SK-N-SH (cell line): ENCODE measurements at regions not wholly inside any gene's neighbourhood (a gene's known extent, or its start where the extent isn't known, plus 50 kb on each side); places are given as distances from the start of the nearest gene placed in this dataset.

ENCODE experiments used
- CTCF ChIA-PET: fragments of 300-600, 350-600 bp; formaldehyde crosslinking; extraction: SDS; loops from one replicate; lab custom pipeline; 2021; lab: Yijun Ruan, JAX
- POLR2A ChIA-PET: fragments of 350-600 bp; sonication (Branson Sonifier 250); formaldehyde crosslinking; extraction: SDS; loops from one replicate; lab custom pipeline; 2020; ENCODE audit warnings: antibody characterized with exemption, inconsistent platforms; lab: Yijun Ruan, JAX
- DNase-seq: peaks from one replicate; pipeline ENCODE4 v3.0.0; 2012
- H2AFZ ChIP-seq: fragments of 200-600 bp; sonication (generic); 2 replicates; pipeline ENCODE4 v1.8.1; 2016; ENCODE audit warnings: antibody characterized with exemption, mild to moderate bottlenecking, low read depth
- H3F3A ChIP-seq: fragments of 200-600 bp; sonication (generic); replicated peaks from 2 replicates; pipeline ENCODE3; 2016; ENCODE audit warnings: antibody characterized with exemption, mild to moderate bottlenecking; ENCODE audit not compliant: insufficient read depth
- H3K27ac ChIP-seq, 2 experiments: fragments of 200-500 bp in 1 of 2; fragments of 200-600 bp in 1 of 2; sonication (Bioruptor generic) in 1 of 2; sonication (generic), shearing (Covaris generic) in 1 of 2; 2 replicates each; pipeline versions ENCODE4 v1.5.1 to v1.6.1; 2014 to 2016; ENCODE audit warnings: low read depth in 2 of 2, inconsistent platforms in 1 of 2, low read length in 1 of 2, mild to moderate bottlenecking in 1 of 2, mixed read lengths in 1 of 2
- H3K27me3 ChIP-seq: fragments of 200-600 bp; sonication (generic), shearing (Covaris generic); 2 replicates; pipeline ENCODE4 v1.6.1; 2016; ENCODE audit warnings: mixed run types; ENCODE audit not compliant: insufficient read depth
- H3K36me3 ChIP-seq, 2 experiments: fragments of 200-500 bp in 1 of 2; fragments of 200-600 bp in 1 of 2; sonication (Bioruptor generic) in 1 of 2; sonication (generic) in 1 of 2; replicated peaks in 1 of 2; 2 replicates each; pipeline versions ENCODE3 to v1.5.1; 2014 to 2016; ENCODE audit warnings: low read length in 1 of 2, mild to moderate bottlenecking in 1 of 2; ENCODE audit not compliant: insufficient read depth in 2 of 2, control insufficient read depth in 1 of 2
- H3K4me1 ChIP-seq, 2 experiments: fragments of 200-500 bp in 1 of 2; fragments of 200-600 bp in 1 of 2; sonication (Bioruptor generic) in 1 of 2; sonication (generic), shearing (Covaris generic) in 1 of 2; 2 replicates each; pipeline versions ENCODE4 v1.5.1 to v1.6.1; 2014 to 2016; ENCODE audit warnings: low read depth in 1 of 2, low read length in 1 of 2, mixed run types in 1 of 2; ENCODE audit not compliant: insufficient read depth in 2 of 2, control insufficient read depth in 1 of 2
- H3K4me2 ChIP-seq: fragments of 200-600 bp; sonication (generic), shearing (Covaris generic); 2 replicates; pipeline ENCODE4 v1.6.1; 2017; ENCODE audit warnings: mixed run types
- H3K4me3 ChIP-seq, 2 experiments: fragments of 200-500 bp in 1 of 2; fragments of 200-600 bp in 1 of 2; sonication (Bioruptor generic) in 1 of 2; sonication (generic), shearing (Covaris generic) in 1 of 2; 2 replicates each; pipeline versions ENCODE4 v1.5.1 to v1.8.1; 2014 to 2016; ENCODE audit warnings: low read depth in 2 of 2, inconsistent platforms in 1 of 2, low read length in 1 of 2, mild to moderate bottlenecking in 1 of 2, mixed read lengths in 1 of 2, moderate library complexity in 1 of 2
- H3K79me2 ChIP-seq: fragments of 200-600 bp; sonication (generic); 2 replicates; pipeline ENCODE4 v1.8.1; 2017; ENCODE audit warnings: mild to moderate bottlenecking; ENCODE audit not compliant: insufficient read depth
- H3K9ac ChIP-seq: fragments of 200-600 bp; sonication (generic); 2 replicates; pipeline ENCODE4 v1.6.1; 2017; ENCODE audit warnings: mixed run types
- H3K9me2 ChIP-seq: fragments of 200-600 bp; sonication (generic); 2 replicates; pipeline ENCODE4 v1.6.1; 2017; ENCODE audit warnings: mixed run types
- H3K9me3 ChIP-seq: fragments of 200-600 bp; sonication (generic); 2 replicates; pipeline ENCODE4 v1.6.1; 2017; ENCODE audit warnings: mixed run types, mild to moderate bottlenecking, moderate library complexity
- H4K20me1 ChIP-seq: fragments of 200-600 bp; sonication (generic); 2 replicates; pipeline ENCODE4 v1.6.1; 2017; ENCODE audit warnings: mild to moderate bottlenecking, mixed run types; ENCODE audit not compliant: insufficient read depth
- CHD2 ChIP-seq: fragments of 150-350 bp; IDR thresholded peaks from 2 replicates; pipeline ENCODE4 v1.6.1; 2018; ENCODE audit warnings: low read length; ENCODE audit not compliant: partially characterized antibody
- EP300 ChIP-seq, 2 experiments: IDR thresholded peaks; 2 replicates each; pipeline versions ENCODE4 v1.4.0 to v1.6.1; 2012; ENCODE audit warnings: borderline replicate concordance in 1 of 2, low read depth in 1 of 2, low read length in 1 of 2
- FOSL2 ChIP-seq: IDR thresholded peaks from 2 replicates; pipeline ENCODE4 v1.4.0; 2012; ENCODE audit warnings: low read depth, mild to moderate bottlenecking, moderate library complexity, borderline replicate concordance
- FOXJ3 ChIP-seq: sonication (generic); formaldehyde crosslinking; IDR thresholded peaks from 2 replicates; pipeline ENCODE4 v1.5.1; 2020; ENCODE audit warnings: mild to moderate bottlenecking, missing genetic modification reagents
- FOXM1 ChIP-seq: IDR thresholded peaks from 2 replicates; pipeline ENCODE4 v1.4.0; 2012; ENCODE audit warnings: low read depth, mild to moderate bottlenecking
- GABPA ChIP-seq: IDR thresholded peaks from 2 replicates; pipeline ENCODE4 v1.4.0; 2012; ENCODE audit warnings: low read depth, mild to moderate bottlenecking
- GATA2 ChIP-seq: sonication (generic); formaldehyde crosslinking; IDR thresholded peaks from 2 replicates; pipeline ENCODE4 v1.5.0; 2020; ENCODE audit warnings: mild to moderate bottlenecking, missing genetic modification reagents
- JUND ChIP-seq: IDR thresholded peaks from 2 replicates; pipeline ENCODE4 v1.4.0; 2012
- NFIC ChIP-seq: IDR thresholded peaks from 2 replicates; pipeline ENCODE4 v1.4.0; 2012; ENCODE audit warnings: borderline replicate concordance
- PBX3 ChIP-seq: IDR thresholded peaks from 2 replicates; pipeline ENCODE4; 2012
- POLR2AphosphoS5 ChIP-seq: IDR thresholded peaks from 2 replicates; pipeline ENCODE4 v1.6.1; 2012; ENCODE audit warnings: low read depth, low read length
- RCOR1 ChIP-seq: fragments of 150-350 bp; IDR thresholded peaks from 2 replicates; pipeline ENCODE4 v1.6.1; 2017; ENCODE audit warnings: antibody characterized with exemption, low read length
- SMC3 ChIP-seq: IDR thresholded peaks from 2 replicates; pipeline ENCODE4 v1.6.1; 2012; ENCODE audit warnings: low read depth, low read length, improper control_type of control experiment
- TCF12 ChIP-seq: IDR thresholded peaks from 2 replicates; pipeline ENCODE4 v1.4.0; 2012
- TEAD4 ChIP-seq: IDR thresholded peaks from 2 replicates; pipeline ENCODE4 v1.4.0; 2012; ENCODE audit warnings: mild to moderate bottlenecking, borderline replicate concordance; ENCODE audit not compliant: insufficient read depth
- YY1 ChIP-seq: IDR thresholded peaks from 2 replicates; pipeline ENCODE4 v1.4.0; 2012; ENCODE audit warnings: low read depth, mild to moderate bottlenecking
- WGBS: methylation state at CpG from one replicate; pipeline ENCODE4 v1.1.6; 2017; ENCODE audit warnings: low lambda C conversion rate; 5-methylcytosine and 5-hydroxymethylcytosine counted together
- TF ChIP-seq, protein P1 (sequence below): fragments of 150-350 bp; IDR thresholded peaks from 2 replicates; pipeline ENCODE4 v1.6.1; 2016; ENCODE audit warnings: mild to moderate bottlenecking, low read depth, low read length
- TF ChIP-seq, protein P2 (sequence below): IDR thresholded peaks from 2 replicates; pipeline ENCODE4 v1.4.0; 2012; ENCODE audit warnings: low read depth, borderline replicate concordance
- TF ChIP-seq, protein P3 (sequence below): IDR thresholded peaks from 2 replicates; pipeline ENCODE4 v1.4.0; 2012; ENCODE audit warnings: low read depth, borderline replicate concordance
- TF ChIP-seq, protein P4 (sequence below): IDR thresholded peaks from 2 replicates; pipeline ENCODE4 v1.4.0; 2012; ENCODE audit warnings: low read depth

DNA sequence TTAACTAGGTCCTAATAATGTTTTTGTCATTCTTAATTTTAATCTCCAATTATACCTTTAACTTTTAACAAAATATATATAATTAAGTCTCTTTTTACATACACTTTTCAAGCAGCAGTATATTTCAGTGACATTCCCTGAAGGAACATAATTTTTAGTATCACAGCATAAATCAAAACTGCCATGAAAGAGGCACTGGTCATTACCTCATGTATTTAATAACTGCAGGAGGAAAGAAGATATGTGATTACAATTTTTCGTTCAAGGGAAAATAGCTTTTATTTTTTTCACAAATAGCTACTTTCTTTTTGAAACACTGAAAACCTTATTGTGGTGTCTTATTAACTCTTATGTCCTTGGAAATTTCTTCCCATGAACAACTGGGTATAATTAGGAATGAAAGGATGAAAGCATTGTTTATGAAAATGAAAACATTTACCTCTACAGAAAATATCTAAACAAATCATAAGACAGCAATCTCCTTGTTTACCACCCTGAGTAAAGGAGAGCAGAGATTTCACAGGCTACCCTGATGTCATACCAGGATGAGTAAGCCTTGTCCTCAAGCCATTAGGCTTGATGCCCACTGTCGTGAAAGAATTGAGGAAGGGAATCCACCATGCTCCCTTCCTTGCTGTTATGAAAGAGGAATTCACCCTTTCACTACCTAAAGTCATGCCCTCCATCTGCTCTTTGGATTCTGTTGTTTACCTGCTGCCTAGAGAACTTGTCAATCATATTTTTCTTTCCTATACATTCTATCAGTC, 877.2 kb upstream of the PCDH20 start:
- Histone ChIP-seq H3K4me2 (no peak overlapping the region), H3F3A (no peaks in the 10 kb centered on the region), H3K4me3 (no peak overlapping the region), H3K9me3 (no peaks in the 10 kb centered on the region), H2AFZ (no peak overlapping the region), H3K79me2 (no peaks in the 10 kb centered on the region), H3K9me2 (no peaks in the 10 kb centered on the region), H4K20me1 (no peaks in the 10 kb centered on the region), H3K27me3 (no peaks in the 10 kb centered on the region), H3K27ac (no peak overlapping the region), H3K36me3 (no peaks in the 10 kb centered on the region), H3K4me1 (no peaks in the 10 kb centered on the region; a peak in 2 of 4 replicates), H3K9ac (no peak overlapping the region)
- POLR2A ChIA-PET = no interaction called here
- TF ChIP-seq FOSL2 = no peak
- TF ChIP-seq GABPA = no peak
- no peak for TF ChIP-seq RCOR1
- TF ChIP-seq, protein P1, sequence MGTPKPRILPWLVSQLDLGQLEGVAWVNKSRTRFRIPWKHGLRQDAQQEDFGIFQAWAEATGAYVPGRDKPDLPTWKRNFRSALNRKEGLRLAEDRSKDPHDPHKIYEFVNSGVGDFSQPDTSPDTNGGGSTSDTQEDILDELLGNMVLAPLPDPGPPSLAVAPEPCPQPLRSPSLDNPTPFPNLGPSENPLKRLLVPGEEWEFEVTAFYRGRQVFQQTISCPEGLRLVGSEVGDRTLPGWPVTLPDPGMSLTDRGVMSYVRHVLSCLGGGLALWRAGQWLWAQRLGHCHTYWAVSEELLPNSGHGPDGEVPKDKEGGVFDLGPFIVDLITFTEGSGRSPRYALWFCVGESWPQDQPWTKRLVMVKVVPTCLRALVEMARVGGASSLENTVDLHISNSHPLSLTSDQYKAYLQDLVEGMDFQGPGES = no peak
- no peak for TF ChIP-seq YY1
- 0 out of 2 replicates have a peak, but pooled peaks have one; percentile 17 for TF ChIP-seq GATA2 (CRISPR knock-in tag)
- no peak for TF ChIP-seq FOXJ3
- TF ChIP-seq, protein P2, sequence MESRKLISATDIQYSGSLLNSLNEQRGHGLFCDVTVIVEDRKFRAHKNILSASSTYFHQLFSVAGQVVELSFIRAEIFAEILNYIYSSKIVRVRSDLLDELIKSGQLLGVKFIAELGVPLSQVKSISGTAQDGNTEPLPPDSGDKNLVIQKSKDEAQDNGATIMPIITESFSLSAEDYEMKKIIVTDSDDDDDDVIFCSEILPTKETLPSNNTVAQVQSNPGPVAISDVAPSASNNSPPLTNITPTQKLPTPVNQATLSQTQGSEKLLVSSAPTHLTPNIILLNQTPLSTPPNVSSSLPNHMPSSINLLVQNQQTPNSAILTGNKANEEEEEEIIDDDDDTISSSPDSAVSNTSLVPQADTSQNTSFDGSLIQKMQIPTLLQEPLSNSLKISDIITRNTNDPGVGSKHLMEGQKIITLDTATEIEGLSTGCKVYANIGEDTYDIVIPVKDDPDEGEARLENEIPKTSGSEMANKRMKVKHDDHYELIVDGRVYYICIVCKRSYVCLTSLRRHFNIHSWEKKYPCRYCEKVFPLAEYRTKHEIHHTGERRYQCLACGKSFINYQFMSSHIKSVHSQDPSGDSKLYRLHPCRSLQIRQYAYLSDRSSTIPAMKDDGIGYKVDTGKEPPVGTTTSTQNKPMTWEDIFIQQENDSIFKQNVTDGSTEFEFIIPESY = no peak
- no peak for DNase-seq
- WGBS = 6% methylated on average over 2 of the region's 2 CpGs
- CTCF ChIA-PET = no interaction called here

- H3K36me3 ChIP-seq = no peaks in the 10 kb centered on the region
- no peak for DNase-seq
- CTCF ChIA-PET = no interaction called here
- TF ChIP-seq, protein P3, sequence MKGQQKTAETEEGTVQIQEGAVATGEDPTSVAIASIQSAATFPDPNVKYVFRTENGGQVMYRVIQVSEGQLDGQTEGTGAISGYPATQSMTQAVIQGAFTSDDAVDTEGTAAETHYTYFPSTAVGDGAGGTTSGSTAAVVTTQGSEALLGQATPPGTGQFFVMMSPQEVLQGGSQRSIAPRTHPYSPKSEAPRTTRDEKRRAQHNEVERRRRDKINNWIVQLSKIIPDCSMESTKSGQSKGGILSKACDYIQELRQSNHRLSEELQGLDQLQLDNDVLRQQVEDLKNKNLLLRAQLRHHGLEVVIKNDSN = no peak
- TF ChIP-seq CHD2 = no peak
- no peak for TF ChIP-seq PBX3
- TF ChIP-seq GABPA = no peak
- TF ChIP-seq FOXJ3 = no peak
- TF ChIP-seq YY1 = no peak
- TF ChIP-seq NFIC = no peak
- TF ChIP-seq TCF12 = no peak
- TF ChIP-seq POLR2AphosphoS5 = no peak
- no peak for TF ChIP-seq TEAD4
- no peak for TF ChIP-seq FOSL2
- TF ChIP-seq, protein P2 = no peak
- no peak for TF ChIP-seq FOXM1
- TF ChIP-seq, protein P4, sequence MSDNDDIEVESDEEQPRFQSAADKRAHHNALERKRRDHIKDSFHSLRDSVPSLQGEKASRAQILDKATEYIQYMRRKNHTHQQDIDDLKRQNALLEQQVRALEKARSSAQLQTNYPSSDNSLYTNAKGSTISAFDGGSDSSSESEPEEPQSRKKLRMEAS = no peak
- TF ChIP-seq GATA2 (CRISPR knock-in tag) = no peak
- TF ChIP-seq SMC3 = no peak
- TF ChIP-seq EP300 (IDR thresholded peaks at IDR 0.05; ENCODE audit: borderline replicate concordance in 1 of 2, low read depth in 1 of 2, low read length in 1 of 2) = no peak
- no peak for TF ChIP-seq JUND
- TF ChIP-seq, all 33 proteins: peak for 0
- no peaks in the 10 kb centered on the region for H3K79me2 ChIP-seq
- H3F3A ChIP-seq = no peaks in the 10 kb centered on the region
- H3K27me3 ChIP-seq = no peaks in the 10 kb centered on the region
- no peak overlapping the region for H3K4me3 ChIP-seq
- no peaks in the 10 kb centered on the region; a peak in 2 of 4 replicates for H3K4me1 ChIP-seq
- no peak overlapping the region for H3K9ac ChIP-seq
- no peaks in the 10 kb centered on the region for H3K9me2 ChIP-seq
- no peak overlapping the region for H2AFZ ChIP-seq
- H3K9me3 ChIP-seq = no peaks in the 10 kb centered on the region
- POLR2A ChIA-PET = no interaction called here
- no peak overlapping the region for H3K27ac ChIP-seq
- H4K20me1 ChIP-seq = no peaks in the 10 kb centered on the region
- no peak overlapping the region for H3K4me2 ChIP-seq
Measured at GRCh38 chr13:62290542-62290941, 874.9 kb upstream of the PCDH20 start.
